ENCODE measurements at regions not wholly inside any gene's neighbourhood (a gene's known extent, or its start where the extent isn't known, plus 50 kb on each side); places are given as distances from the start of the nearest gene placed in this dataset.

DNA sequence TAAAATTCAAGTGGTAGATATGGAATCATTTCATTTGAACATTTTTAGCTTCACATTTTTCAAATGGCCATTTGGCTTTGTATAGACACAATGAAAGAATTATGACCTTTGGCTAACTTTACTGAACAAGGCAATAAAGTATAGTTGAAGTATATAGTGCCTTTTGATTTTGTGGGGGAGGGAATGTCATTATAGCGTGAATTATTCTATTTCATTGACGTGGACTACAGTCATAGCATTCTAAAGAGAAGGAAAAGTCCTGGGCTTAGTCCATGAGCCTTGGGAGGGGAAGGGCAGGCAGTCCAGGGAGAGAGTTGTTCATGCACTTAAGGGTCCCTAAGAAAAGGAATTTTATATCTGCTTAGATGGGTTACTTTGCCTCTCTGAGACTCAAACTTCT is 181.4 kb upstream of the GPR26 start:
- no peak overlapping the region for H3K4me3 ChIP-seq
- H3K4me1 ChIP-seq: no peaks in the 10 kb centered on the region
- H3K27ac ChIP-seq: no peak overlapping the region
- no peaks in the 10 kb centered on the region for H3K9me3 ChIP-seq
- TF ChIP-seq, protein P1, sequence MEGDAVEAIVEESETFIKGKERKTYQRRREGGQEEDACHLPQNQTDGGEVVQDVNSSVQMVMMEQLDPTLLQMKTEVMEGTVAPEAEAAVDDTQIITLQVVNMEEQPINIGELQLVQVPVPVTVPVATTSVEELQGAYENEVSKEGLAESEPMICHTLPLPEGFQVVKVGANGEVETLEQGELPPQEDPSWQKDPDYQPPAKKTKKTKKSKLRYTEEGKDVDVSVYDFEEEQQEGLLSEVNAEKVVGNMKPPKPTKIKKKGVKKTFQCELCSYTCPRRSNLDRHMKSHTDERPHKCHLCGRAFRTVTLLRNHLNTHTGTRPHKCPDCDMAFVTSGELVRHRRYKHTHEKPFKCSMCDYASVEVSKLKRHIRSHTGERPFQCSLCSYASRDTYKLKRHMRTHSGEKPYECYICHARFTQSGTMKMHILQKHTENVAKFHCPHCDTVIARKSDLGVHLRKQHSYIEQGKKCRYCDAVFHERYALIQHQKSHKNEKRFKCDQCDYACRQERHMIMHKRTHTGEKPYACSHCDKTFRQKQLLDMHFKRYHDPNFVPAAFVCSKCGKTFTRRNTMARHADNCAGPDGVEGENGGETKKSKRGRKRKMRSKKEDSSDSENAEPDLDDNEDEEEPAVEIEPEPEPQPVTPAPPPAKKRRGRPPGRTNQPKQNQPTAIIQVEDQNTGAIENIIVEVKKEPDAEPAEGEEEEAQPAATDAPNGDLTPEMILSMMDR (IDR thresholded peaks at IDR 0.05): no peak
- no peak for DNase-seq (ENCODE audit: low spot score)
- no peaks in the 10 kb centered on the region for H3K36me3 ChIP-seq
- no peaks in the 10 kb centered on the region for H3K27me3 ChIP-seq

- Histone ChIP-seq H3K9me3 (no peaks in the 10 kb centered on the region), H3K27me3 (no peaks in the 10 kb centered on the region), H3K27ac (no peak overlapping the region), H3K36me3 (no peaks in the 10 kb centered on the region), H3K4me3 (no peak overlapping the region), H3K4me1 (no peaks in the 10 kb centered on the region)
- TF ChIP-seq, protein P1 (IDR thresholded peaks at IDR 0.05): no peak
- DNase-seq (ENCODE audit: low spot score): no peak
Observed at GRCh38 chr10:123485341-123485960, 180.7 kb upstream of the GPR26 start.

DNA sequence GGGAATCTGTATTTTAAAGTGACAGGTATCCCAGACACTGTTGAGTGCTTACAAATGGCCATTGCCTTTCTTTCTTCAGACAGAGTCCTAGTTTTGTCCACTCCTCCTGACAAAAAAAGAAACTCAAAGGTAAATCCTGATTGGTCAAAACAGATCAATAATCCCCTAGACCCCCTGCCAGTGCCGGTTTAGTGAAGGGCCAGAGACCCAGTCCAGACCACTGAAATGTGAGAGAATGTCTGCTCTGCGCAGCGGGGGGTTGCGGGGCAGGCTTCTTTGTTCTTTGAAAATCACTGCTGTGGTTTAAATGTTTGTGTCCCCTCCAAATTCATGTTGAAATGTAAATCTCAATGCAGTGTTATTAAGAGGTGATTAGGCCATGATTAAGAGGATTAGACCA is 177.7 kb upstream of the GPR26 start:
- no peaks in the 10 kb centered on the region for H3K9me3 ChIP-seq
- H3K27me3 ChIP-seq: no peaks in the 10 kb centered on the region
- H3K4me3 ChIP-seq: no peak overlapping the region
- H3K36me3 ChIP-seq: no peaks in the 10 kb centered on the region
- no peak overlapping the region for H3K27ac ChIP-seq
- no peaks in the 10 kb centered on the region for H3K4me1 ChIP-seq
- no peak for DNase-seq (ENCODE audit: low spot score)
- TF ChIP-seq, protein P1 (IDR thresholded peaks at IDR 0.05): no peak

- Histone ChIP-seq H3K4me3 (no peak overlapping the region), H3K27ac (no peak overlapping the region), H3K36me3 (no peaks in the 10 kb centered on the region), H3K9me3 (no peaks in the 10 kb centered on the region), H3K27me3 (no peaks in the 10 kb centered on the region), H3K4me1 (no peaks in the 10 kb centered on the region)
- TF ChIP-seq, protein P1 (IDR thresholded peaks at IDR 0.05): no peak
- no peak for DNase-seq (ENCODE audit: low spot score)
Observed at GRCh38 chr10:123491364-123491763, 174.8 kb upstream of the GPR26 start.

GRCh38 chr10:123492016-123492415 is 174.1 kb upstream of the GPR26 start:
- TF ChIP-seq, protein P1 (IDR thresholded peaks at IDR 0.05): no peak

GRCh38 chr10:123494301-123494808 is 171.8 kb upstream of the GPR26 start:
- TF ChIP-seq, protein P1 (IDR thresholded peaks at IDR 0.05): no peak
- H3K36me3 ChIP-seq: no peaks in the 10 kb centered on the region

More at GRCh38 chr10:123492016-123492415, 174.1 kb upstream of the GPR26 start:
- H3K27me3 ChIP-seq: no peaks in the 10 kb centered on the region
- no peak overlapping the region for H3K4me3 ChIP-seq
- H3K4me1 ChIP-seq: no peaks in the 10 kb centered on the region
- DNase-seq (ENCODE audit: low spot score): no peak
- H3K27ac ChIP-seq: no peak overlapping the region
- no peaks in the 10 kb centered on the region for H3K9me3 ChIP-seq
- no peaks in the 10 kb centered on the region for H3K36me3 ChIP-seq

More at GRCh38 chr10:123494301-123494808, 171.8 kb upstream of the GPR26 start:
- no peaks in the 10 kb centered on the region for H3K9me3 ChIP-seq
- no peak for DNase-seq (ENCODE audit: low spot score)
- no peaks in the 10 kb centered on the region for H3K27me3 ChIP-seq
- H3K4me1 ChIP-seq: no peaks in the 10 kb centered on the region
- no peak overlapping the region for H3K27ac ChIP-seq
- no peak overlapping the region for H3K4me3 ChIP-seq

Measured in right atrium auricular region (tissue), 2 donors.